Endothelial cell of umbilical vein (primary cell): ENCODE measurements at regions not wholly inside any gene's neighbourhood (a gene's known extent, or its start where the extent isn't known, plus 50 kb on each side); places are given as distances from the start of the nearest gene placed in this dataset.

Experiments
- BruUV-seq: library from RNA; stranded (reverse); fragments of 400-500 nt; replicated peaks from 2 replicates; lab custom pipeline; 2021; lab: Mats Ljungman, UMichigan
- CTCF ChIA-PET: fragments of 300-600, 350-600 bp; sonication (Branson Sonifier 250); formaldehyde crosslinking; loops from one replicate; lab custom pipeline; 2021; ENCODE audit warnings: antibody characterized with exemption, inconsistent platforms; lab: Charles Lee
- POLR2A ChIA-PET: fragments of 300-600, 350-600 bp; sonication (Branson Sonifier 250); formaldehyde crosslinking; loops from one replicate; lab custom pipeline; 2021; ENCODE audit warnings: antibody characterized with exemption, inconsistent platforms; lab: Charles Lee
- DNase-seq: peaks from one replicate; pipeline ENCODE4 v3.0.0-alpha.2; 2011; ENCODE audit warnings: low read depth, low spot score
- FAIRE-seq: peaks from 2 replicates; lab custom pipeline; 2011; peaks lifted over from hg19 to GRCh38; lab: Jason Lieb, UNC
- H2AFZ ChIP-seq: 2 replicates; pipeline ENCODE4 v1.6.0; 2012; ENCODE audit warnings: low read depth, low read length, control low read depth, inconsistent platforms
- H3K27ac ChIP-seq: 2 replicates; pipeline ENCODE4 v1.5.1; 2011; ENCODE audit warnings: low read depth, mild to moderate bottlenecking, control low read depth, low read length, moderate library complexity; ENCODE audit not compliant: insufficient read depth
- H3K27me3 ChIP-seq, 2 experiments: 2 replicates each; pipeline versions ENCODE4 v1.6.0 to v1.6.1; 2011; ENCODE audit warnings: low read length in 2 of 2, mixed read lengths in 1 of 2; ENCODE audit not compliant: control insufficient read depth in 2 of 2, insufficient read depth in 2 of 2
- H3K36me3 ChIP-seq, 2 experiments: 2 replicates in 1 of 2; 3 replicates in 1 of 2; pipeline ENCODE4 v1.5.1; 2011; ENCODE audit warnings: low read length in 2 of 2, mild to moderate bottlenecking in 1 of 2, moderate library complexity in 1 of 2; ENCODE audit not compliant: control insufficient read depth in 2 of 2, insufficient read depth in 2 of 2; ENCODE audit errors: extremely low read depth in 1 of 2
- H3K4me1 ChIP-seq: 3 replicates; pipeline ENCODE4 v1.5.1; 2011; ENCODE audit warnings: mild to moderate bottlenecking, low read length; ENCODE audit not compliant: control insufficient read depth, insufficient read depth; ENCODE audit errors: extremely low read depth
- H3K4me2 ChIP-seq: 2 replicates; pipeline ENCODE4 v1.6.1; 2011; ENCODE audit warnings: low read length, control low read depth, mixed read lengths; ENCODE audit not compliant: insufficient read depth
- H3K4me3 ChIP-seq, 3 experiments: fragments of 200-600 bp in 1 of 3; sonication (generic), shearing (Covaris generic) in 1 of 3; replicated peaks in 1 of 3; 2 replicates each; pipeline ENCODE4 v1.5.1; 2011 to 2016; ENCODE audit warnings: control low read depth in 3 of 3, low read length in 3 of 3, mild to moderate bottlenecking in 2 of 3, inconsistent platforms in 1 of 3, low read depth in 1 of 3, moderate library complexity in 1 of 3; ENCODE audit not compliant: insufficient read depth in 1 of 3
- H3K79me2 ChIP-seq: 2 replicates; pipeline ENCODE4 v1.6.0; 2012; ENCODE audit warnings: low read length, inconsistent platforms; ENCODE audit not compliant: control insufficient read depth, insufficient read depth
- H3K9ac ChIP-seq: replicated peaks from 2 replicates; pipeline ENCODE3; 2011; ENCODE audit warnings: low read length, control low read depth; ENCODE audit not compliant: insufficient read depth; ENCODE audit errors: extremely low read depth
- H3K9me1 ChIP-seq: replicated peaks from 3 replicates; pipeline ENCODE4 v1.6.0; 2011; ENCODE audit warnings: mild to moderate bottlenecking, low read length; ENCODE audit not compliant: control insufficient read depth, insufficient read depth; ENCODE audit errors: extremely low read depth
- H3K9me3 ChIP-seq: replicated peaks from 2 replicates; pipeline ENCODE4 v1.5.1; 2012; ENCODE audit warnings: low read length, inconsistent platforms; ENCODE audit not compliant: control insufficient read depth, insufficient read depth
- H4K20me1 ChIP-seq: replicated peaks from 2 replicates; pipeline ENCODE3; 2011; ENCODE audit warnings: mild to moderate bottlenecking, low read length; ENCODE audit not compliant: control insufficient read depth, insufficient read depth; ENCODE audit errors: extremely low read depth
- EZH2 ChIP-seq: IDR thresholded peaks from 2 replicates; pipeline ENCODE4 v1.6.1; 2012; ENCODE audit warnings: borderline replicate concordance, low read depth, mild to moderate bottlenecking, moderate library complexity, low read length, inconsistent platforms; ENCODE audit not compliant: severe bottlenecking
- FOS ChIP-seq: IDR thresholded peaks from 2 replicates; pipeline ENCODE4 v1.6.1; 2011; ENCODE audit warnings: mild to moderate bottlenecking, low read length, moderate library complexity, borderline replicate concordance; ENCODE audit not compliant: insufficient read depth
- GATA2 ChIP-seq: IDR thresholded peaks from 2 replicates; pipeline ENCODE4 v1.7.0; 2011; ENCODE audit warnings: low read depth, mild to moderate bottlenecking, moderate library complexity, mixed read lengths, low read length; ENCODE audit not compliant: insufficient read length, insufficient read depth
- JUN ChIP-seq: IDR thresholded peaks from 2 replicates; pipeline ENCODE4 v1.6.1; 2011; ENCODE audit warnings: borderline replicate concordance, low read depth; ENCODE audit not compliant: insufficient read length, insufficient read depth
- MYC ChIP-seq: IDR thresholded peaks from one replicate; pipeline ENCODE4 v1.6.1; 2011; ENCODE audit warnings: mild to moderate bottlenecking, low read depth, low read length
- POLR2A ChIP-seq: IDR thresholded peaks from 2 replicates; pipeline ENCODE4 v1.6.1; 2012; ENCODE audit warnings: low read depth, mild to moderate bottlenecking, control low read depth, low read length
- POLR2AphosphoS5 ChIP-seq: IDR thresholded peaks from 2 replicates; pipeline ENCODE4 v1.6.1; 2012; ENCODE audit warnings: low read depth, mild to moderate bottlenecking, control low read depth, low read length, moderate library complexity; ENCODE audit not compliant: insufficient read depth
- dilution Hi-C: fragments of 300-500 bp; cut with MboI; formaldehyde crosslinking; loops from one replicate; pipeline ENCODE4 v1.15.0; 2019; ENCODE audit warnings: low sequenced_read_pairs; ENCODE audit not compliant: extremely low pct_ligation_motif_present
- intact Hi-C: fragments of 100-400 bp; cut with micrococcal nuclease; formaldehyde crosslinking; loops from one replicate; pipeline ENCODE4 v1.10.0; 2022
- TF ChIP-seq, protein P1 (sequence below): IDR thresholded peaks from 2 replicates; pipeline ENCODE4 v1.6.1; 2011; ENCODE audit not compliant: insufficient read depth, insufficient read length
- TF ChIP-seq, protein P2 (sequence below), 2 donors: IDR thresholded peaks; 1 replicate in 1 of 2; 2 replicates in 1 of 2; pipeline ENCODE4 v1.5.1; 2011; ENCODE audit warnings: low read length in 2 of 2, mild to moderate bottlenecking in 2 of 2, moderate library complexity in 2 of 2, control low read depth in 1 of 2, inconsistent platforms in 1 of 2, low read depth in 1 of 2; ENCODE audit not compliant: insufficient read depth in 1 of 2; ENCODE audit errors: extremely low read depth in 1 of 2

DNA sequence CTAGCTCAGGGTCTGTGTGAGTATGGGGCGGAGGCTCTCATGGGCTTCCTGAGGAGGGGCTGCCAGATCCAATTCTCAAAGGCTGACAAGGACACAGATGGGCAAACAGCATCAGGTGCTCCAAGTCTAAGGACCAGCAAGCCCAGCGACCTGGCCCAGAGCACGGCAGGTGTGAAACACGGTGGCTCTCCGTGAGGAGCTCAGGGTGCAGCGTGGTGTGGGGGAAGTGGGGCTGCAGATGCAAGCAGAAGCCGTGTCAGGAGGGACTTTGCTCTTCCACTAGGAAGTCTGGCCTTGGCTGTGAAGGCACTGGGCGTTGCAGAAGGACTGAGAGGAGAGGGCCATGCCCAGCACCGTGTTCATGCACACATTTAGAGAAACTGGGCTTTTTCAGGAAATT is 420.0 kb downstream of the GADD45G start:
- H3K9me1 ChIP-seq: no peaks in the 10 kb centered on the region
- H3K4me2 ChIP-seq: no peak overlapping the region
- no peaks in the 10 kb centered on the region for H4K20me1 ChIP-seq
- no peaks in the 10 kb centered on the region for H3K79me2 ChIP-seq
- POLR2A ChIA-PET: no interaction called here
- H3K36me3 ChIP-seq: no peaks in the 10 kb centered on the region
- no peaks in the 10 kb centered on the region for H3K27me3 ChIP-seq
- no peak for TF ChIP-seq POLR2AphosphoS5
- TF ChIP-seq, protein P1, sequence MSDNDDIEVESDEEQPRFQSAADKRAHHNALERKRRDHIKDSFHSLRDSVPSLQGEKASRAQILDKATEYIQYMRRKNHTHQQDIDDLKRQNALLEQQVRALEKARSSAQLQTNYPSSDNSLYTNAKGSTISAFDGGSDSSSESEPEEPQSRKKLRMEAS: no peak
- TF ChIP-seq, protein P2, sequence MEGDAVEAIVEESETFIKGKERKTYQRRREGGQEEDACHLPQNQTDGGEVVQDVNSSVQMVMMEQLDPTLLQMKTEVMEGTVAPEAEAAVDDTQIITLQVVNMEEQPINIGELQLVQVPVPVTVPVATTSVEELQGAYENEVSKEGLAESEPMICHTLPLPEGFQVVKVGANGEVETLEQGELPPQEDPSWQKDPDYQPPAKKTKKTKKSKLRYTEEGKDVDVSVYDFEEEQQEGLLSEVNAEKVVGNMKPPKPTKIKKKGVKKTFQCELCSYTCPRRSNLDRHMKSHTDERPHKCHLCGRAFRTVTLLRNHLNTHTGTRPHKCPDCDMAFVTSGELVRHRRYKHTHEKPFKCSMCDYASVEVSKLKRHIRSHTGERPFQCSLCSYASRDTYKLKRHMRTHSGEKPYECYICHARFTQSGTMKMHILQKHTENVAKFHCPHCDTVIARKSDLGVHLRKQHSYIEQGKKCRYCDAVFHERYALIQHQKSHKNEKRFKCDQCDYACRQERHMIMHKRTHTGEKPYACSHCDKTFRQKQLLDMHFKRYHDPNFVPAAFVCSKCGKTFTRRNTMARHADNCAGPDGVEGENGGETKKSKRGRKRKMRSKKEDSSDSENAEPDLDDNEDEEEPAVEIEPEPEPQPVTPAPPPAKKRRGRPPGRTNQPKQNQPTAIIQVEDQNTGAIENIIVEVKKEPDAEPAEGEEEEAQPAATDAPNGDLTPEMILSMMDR (IDR thresholded peaks at IDR 0.05; ENCODE audit: extremely low read depth in 1 of 2, insufficient read depth in 1 of 2, low read depth in 1 of 2, low read length in 2 of 2): no peak
- TF ChIP-seq GATA2: no peak
- TF ChIP-seq JUN: no peak
- TF ChIP-seq EZH2: no peak
- no peak for TF ChIP-seq POLR2A
- TF ChIP-seq FOS: no peak
- TF ChIP-seq MYC: no peak
- no peaks in the 10 kb centered on the region for H3K9me3 ChIP-seq
- H3K4me1 ChIP-seq: no peaks in the 10 kb centered on the region
- intact Hi-C loops: no loop called here
- no peak overlapping the region for H3K9ac ChIP-seq
- CTCF ChIA-PET: interaction anchor here (1.2 kb wide), 1 partner anchor 427 kb away, joined by 4 read pairs; no protein-coding TSS in a partner anchor
- dilution Hi-C loops: no loop called here
- H3K27ac ChIP-seq: no peak overlapping the region
- H2AFZ ChIP-seq: no peak overlapping the region
- DNase-seq (no peak), FAIRE-seq (no peak)
- H3K4me3 ChIP-seq: no peak overlapping the region
- no TSS peak for BruUV-seq
